Esophagus squamous epithelium (tissue), 4 donors: ENCODE measurements at regions not wholly inside any gene's neighbourhood (a gene's known extent, or its start where the extent isn't known, plus 50 kb on each side); places are given as distances from the start of the nearest gene placed in this dataset.

Experiments
- POLR2A ChIP-seq, 4 donors: fragments of 450-650 bp; IDR thresholded peaks; one replicate each; pipeline ENCODE4 v1.6.1; 2017; ENCODE audit warnings: antibody characterized with exemption in 4 of 4, mild to moderate bottlenecking in 4 of 4, moderate library complexity in 3 of 4
- TF ChIP-seq, protein P1 (sequence below), 6 experiments: fragments of 450-650 bp in 4 of 6; fragments of 200-600 bp in 2 of 6; sonication (generic) in 2 of 6; IDR thresholded peaks; one replicate each; pipeline ENCODE4 v1.5.1; 2016 to 2019; ENCODE audit warnings: antibody characterized with exemption in 6 of 6, mild to moderate bottlenecking in 4 of 6, moderate library complexity in 4 of 6

DNA sequence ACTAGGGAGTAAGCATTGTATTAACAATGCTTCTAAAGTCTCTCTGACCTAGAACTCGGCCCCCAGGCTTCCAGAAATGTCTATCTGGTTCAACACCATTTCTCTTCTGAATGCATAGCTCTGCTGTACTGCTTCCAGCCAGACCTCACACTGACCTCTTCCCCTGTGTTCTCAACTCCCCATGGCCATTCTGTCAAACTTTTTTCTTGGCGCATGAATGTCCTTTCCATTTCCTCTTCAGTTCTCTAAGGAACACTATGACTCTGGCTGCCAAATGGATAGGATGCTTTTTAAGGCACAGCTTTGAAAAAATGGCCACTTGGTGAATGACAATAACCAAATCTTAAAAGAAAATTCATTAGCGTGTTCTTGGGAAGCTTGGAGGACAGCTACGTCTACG lies 425.8 kb downstream of the ETV1 start:
- TF ChIP-seq, protein P1, sequence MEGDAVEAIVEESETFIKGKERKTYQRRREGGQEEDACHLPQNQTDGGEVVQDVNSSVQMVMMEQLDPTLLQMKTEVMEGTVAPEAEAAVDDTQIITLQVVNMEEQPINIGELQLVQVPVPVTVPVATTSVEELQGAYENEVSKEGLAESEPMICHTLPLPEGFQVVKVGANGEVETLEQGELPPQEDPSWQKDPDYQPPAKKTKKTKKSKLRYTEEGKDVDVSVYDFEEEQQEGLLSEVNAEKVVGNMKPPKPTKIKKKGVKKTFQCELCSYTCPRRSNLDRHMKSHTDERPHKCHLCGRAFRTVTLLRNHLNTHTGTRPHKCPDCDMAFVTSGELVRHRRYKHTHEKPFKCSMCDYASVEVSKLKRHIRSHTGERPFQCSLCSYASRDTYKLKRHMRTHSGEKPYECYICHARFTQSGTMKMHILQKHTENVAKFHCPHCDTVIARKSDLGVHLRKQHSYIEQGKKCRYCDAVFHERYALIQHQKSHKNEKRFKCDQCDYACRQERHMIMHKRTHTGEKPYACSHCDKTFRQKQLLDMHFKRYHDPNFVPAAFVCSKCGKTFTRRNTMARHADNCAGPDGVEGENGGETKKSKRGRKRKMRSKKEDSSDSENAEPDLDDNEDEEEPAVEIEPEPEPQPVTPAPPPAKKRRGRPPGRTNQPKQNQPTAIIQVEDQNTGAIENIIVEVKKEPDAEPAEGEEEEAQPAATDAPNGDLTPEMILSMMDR (IDR thresholded peaks at IDR 0.05), result no peak
- TF ChIP-seq POLR2A (IDR thresholded peaks at IDR 0.05), result no peak
